Smooth muscle cell (in vitro differentiated cells): ENCODE measurements at regions not wholly inside any gene's neighbourhood (a gene's known extent, or its start where the extent isn't known, plus 50 kb on each side); places are given as distances from the start of the nearest gene placed in this dataset.

Experiments
- DNase-seq: peaks from one replicate; lab custom pipeline; 2025; ENCODE audit not compliant: unreplicated experiment; lab: John Stamatoyannopoulos, UW
- H2AFZ ChIP-seq: fragments of 200-600 bp; sonication (generic); 2 replicates; pipeline ENCODE4 v1.6.0; 2016; ENCODE audit warnings: antibody characterized with exemption, low read depth, mild to moderate bottlenecking
- H3F3A ChIP-seq: fragments of 200-600 bp; sonication (generic); 2 replicates; pipeline ENCODE4 v1.6.0; 2017; ENCODE audit warnings: antibody characterized with exemption, low read depth
- H3K27ac ChIP-seq: fragments of 200-600 bp; sonication (generic); 2 replicates; pipeline ENCODE4 v1.5.1; 2016; ENCODE audit warnings: low read depth, mild to moderate bottlenecking
- H3K27me3 ChIP-seq: fragments of 200-600 bp; sonication (generic); 2 replicates; pipeline ENCODE4 v1.6.1; 2016; ENCODE audit warnings: low read depth, mild to moderate bottlenecking
- H3K36me3 ChIP-seq: fragments of 200-600 bp; sonication (generic); 2 replicates; pipeline ENCODE4 v1.5.1; 2016; ENCODE audit warnings: low read depth
- H3K4me1 ChIP-seq: fragments of 200-600 bp; sonication (generic); 2 replicates; pipeline ENCODE4 v1.5.1; 2016; ENCODE audit warnings: low read depth
- H3K4me2 ChIP-seq: fragments of 200-600 bp; sonication (generic); 2 replicates; pipeline ENCODE4 v1.6.0; 2016; ENCODE audit warnings: mild to moderate bottlenecking
- H3K4me3 ChIP-seq: fragments of 200-600 bp; sonication (generic); 2 replicates; pipeline ENCODE4 v1.5.1; 2016; ENCODE audit warnings: mild to moderate bottlenecking
- H3K79me2 ChIP-seq: fragments of 200-600 bp; sonication (generic); 2 replicates; pipeline ENCODE4 v1.6.0; 2016; ENCODE audit warnings: low read depth, mild to moderate bottlenecking
- H3K9ac ChIP-seq: fragments of 200-600 bp; sonication (generic); 2 replicates; pipeline ENCODE4 v1.6.0; 2016; ENCODE audit warnings: low read depth
- H3K9me3 ChIP-seq: fragments of 200-600 bp; sonication (generic); replicated peaks from 2 replicates; pipeline ENCODE4 v1.5.1; 2016; ENCODE audit warnings: low read depth
- H4K20me1 ChIP-seq: fragments of 200-600 bp; sonication (generic); 2 replicates; pipeline ENCODE4 v1.6.0; 2016; ENCODE audit warnings: low read depth
- CTCF ChIP-seq: fragments of 200-600 bp; sonication (generic); IDR thresholded peaks from 2 replicates; pipeline ENCODE4 v1.5.1; 2017; ENCODE audit warnings: borderline replicate concordance, mild to moderate bottlenecking, antibody characterized with exemption; ENCODE audit not compliant: insufficient read depth, poor library complexity, severe bottlenecking
- WGBS: methylation state at CpG from one replicate; pipeline ENCODE4 v1.1.7; 2016; ENCODE audit warnings: low lambda C conversion rate; 5-methylcytosine and 5-hydroxymethylcytosine counted together

- no peaks in the 10 kb centered on the region for H4K20me1 ChIP-seq
- H3K9me3 ChIP-seq = no peaks in the 10 kb centered on the region
- no peaks in the 10 kb centered on the region for H3F3A ChIP-seq
- H3K36me3 ChIP-seq = no peaks in the 10 kb centered on the region
- no peak overlapping the region for H2AFZ ChIP-seq
- H3K27ac ChIP-seq = no peak overlapping the region
- H3K79me2 ChIP-seq = no peaks in the 10 kb centered on the region
- WGBS = 93% methylated on average over 8 of the region's 8 CpGs
- no peak overlapping the region for H3K4me2 ChIP-seq
- H3K27me3 ChIP-seq = no peaks in the 10 kb centered on the region
- no peaks in the 10 kb centered on the region for H3K4me1 ChIP-seq
- DNase-seq = no peak
- H3K9ac ChIP-seq = no peak overlapping the region
- no peak overlapping the region for H3K4me3 ChIP-seq
- no peak for TF ChIP-seq CTCF
Observed at GRCh38 chr4:24114919-24115500, 225.2 kb upstream of the PPARGC1A start.

- Histone ChIP-seq H4K20me1 (no peaks in the 10 kb centered on the region), H3K27me3 (no peaks in the 10 kb centered on the region), H3K9ac (no peak overlapping the region), H3F3A (no peaks in the 10 kb centered on the region), H3K79me2 (no peaks in the 10 kb centered on the region), H3K27ac (no peak overlapping the region), H3K9me3 (no peaks in the 10 kb centered on the region), H2AFZ (no peak overlapping the region), H3K4me3 (no peak overlapping the region), H3K36me3 (no peaks in the 10 kb centered on the region), H3K4me2 (no peak overlapping the region), H3K4me1 (no peaks in the 10 kb centered on the region)
- no peak for DNase-seq
- 75% methylated on average over 4 of the region's 4 CpGs for WGBS
- TF ChIP-seq CTCF = no peak
Observed at GRCh38 chr4:24114444-24114843, 224.6 kb upstream of the PPARGC1A start.

- Histone ChIP-seq H3K4me2 (no peak overlapping the region), H2AFZ (no peak overlapping the region), H3K79me2 (no peaks in the 10 kb centered on the region), H3K27ac (no peak overlapping the region), H3K27me3 (no peaks in the 10 kb centered on the region), H3F3A (no peaks in the 10 kb centered on the region), H4K20me1 (no peaks in the 10 kb centered on the region), H3K4me1 (no peaks in the 10 kb centered on the region), H3K36me3 (no peaks in the 10 kb centered on the region), H3K9ac (no peak overlapping the region), H3K4me3 (no peak overlapping the region), H3K9me3 (no peaks in the 10 kb centered on the region)
- 90% methylated on average over 2 of the region's 2 CpGs for WGBS
- TF ChIP-seq CTCF = no peak
- no peak for DNase-seq
Observed at GRCh38 chr4:24112466-24112865, 222.6 kb upstream of the PPARGC1A start.

GRCh38 chr4:24108567-24108966 is 218.7 kb upstream of the PPARGC1A start:
- Histone ChIP-seq H3K36me3 (no peaks in the 10 kb centered on the region), H3K4me3 (no peak overlapping the region), H3K79me2 (no peaks in the 10 kb centered on the region), H3K9me3 (no peaks in the 10 kb centered on the region), H2AFZ (no peak overlapping the region), H3K4me1 (peaks cover 12% of the 10 kb centered on the region), H3K27ac (no peak overlapping the region), H3K9ac (no peak overlapping the region), H3K4me2 (no peak overlapping the region), H3K27me3 (no peaks in the 10 kb centered on the region), H4K20me1 (no peaks in the 10 kb centered on the region), H3F3A (peaks cover 11% of the 10 kb centered on the region)
- no peak for TF ChIP-seq CTCF
- DNase-seq = no peak
- WGBS = 96% methylated on average over 2 of the region's 2 CpGs
